HEK293T (cell line): ENCODE measurements at regions not wholly inside any gene's neighbourhood (a gene's known extent, or its start where the extent isn't known, plus 50 kb on each side); places are given as distances from the start of the nearest gene placed in this dataset.

ENCODE experiments used
- CTCF ChIA-PET: fragments of 350-600 bp; formaldehyde crosslinking; extraction: SDS; loops from one replicate; lab custom pipeline; 2021; ENCODE audit warnings: antibody characterized with exemption, inconsistent platforms; lab: Yijun Ruan, JAX
- POLR2A ChIA-PET: fragments of 350-600 bp; formaldehyde crosslinking; extraction: SDS; loops from one replicate; lab custom pipeline; 2020; ENCODE audit warnings: antibody characterized with exemption, inconsistent platforms; lab: Yijun Ruan, JAX
- DNase-seq: peaks from one replicate; pipeline ENCODE4 v3.0.0; 2012; ENCODE audit warnings: mixed read lengths; ENCODE audit errors: extremely low spot score
- ARNT ChIP-seq: fragments of 450-650 bp; IDR thresholded peaks from 2 replicates; pipeline ENCODE4 v1.6.1; 2017; ENCODE audit warnings: mild to moderate bottlenecking
- BHLHE40 ChIP-seq: fragments of 450-650 bp; IDR thresholded peaks from 2 replicates; pipeline ENCODE4 v1.6.1; 2016; ENCODE audit warnings: mild to moderate bottlenecking, moderate library complexity, borderline replicate concordance
- CTBP1 ChIP-seq: fragments of 450-650 bp; IDR thresholded peaks from 2 replicates; pipeline ENCODE4 v1.6.1; 2016; ENCODE audit warnings: borderline replicate concordance
- ELF4 ChIP-seq: fragments of 450-650 bp; IDR thresholded peaks from 2 replicates; pipeline ENCODE4 v1.6.1; 2017; ENCODE audit warnings: antibody characterized with exemption
- FOXA1 ChIP-seq: fragments of 450-650 bp; IDR thresholded peaks from 2 replicates; pipeline ENCODE4 v1.6.1; 2016; ENCODE audit warnings: mild to moderate bottlenecking
- FOXK2 ChIP-seq: fragments of 450-650 bp; IDR thresholded peaks from 2 replicates; pipeline ENCODE4 v1.6.1; 2016; ENCODE audit warnings: mild to moderate bottlenecking
- FOXM1 ChIP-seq: fragments of 450-650 bp; IDR thresholded peaks from 2 replicates; pipeline ENCODE4 v1.6.1; 2017; ENCODE audit warnings: mild to moderate bottlenecking, borderline replicate concordance
- HDGF ChIP-seq: fragments of 450-650 bp; IDR thresholded peaks from 2 replicates; pipeline ENCODE4 v1.6.1; 2017; ENCODE audit warnings: antibody characterized with exemption, borderline replicate concordance
- L3MBTL2 ChIP-seq: fragments of 450-650 bp; conservative IDR thresholded peaks from 2 replicates; pipeline ENCODE4 v1.6.1; 2016; ENCODE audit warnings: mild to moderate bottlenecking
- LEF1 ChIP-seq: fragments of 450-650 bp; IDR thresholded peaks from 2 replicates; pipeline ENCODE4 v1.6.1; 2017; ENCODE audit warnings: mild to moderate bottlenecking, borderline replicate concordance
- NFRKB ChIP-seq: fragments of 450-650 bp; IDR thresholded peaks from 2 replicates; pipeline ENCODE4 v1.6.1; 2016; ENCODE audit warnings: mild to moderate bottlenecking, moderate library complexity
- SP1 ChIP-seq: fragments of 450-650 bp; IDR thresholded peaks from 2 replicates; pipeline ENCODE4 v1.6.1; 2017
- SUZ12 ChIP-seq: fragments of 450-650 bp; IDR thresholded peaks from 2 replicates; pipeline ENCODE4 v1.6.1; 2016; ENCODE audit warnings: mild to moderate bottlenecking
- TARDBP ChIP-seq: fragments of 450-650 bp; IDR thresholded peaks from 2 replicates; pipeline ENCODE4 v1.6.1; 2016
- ZNF384 ChIP-seq: fragments of 450-650 bp; IDR thresholded peaks from 2 replicates; pipeline ENCODE4 v1.6.1; 2016
- TF ChIP-seq, protein P1 (sequence below): fragments of 450-650 bp; IDR thresholded peaks from 2 replicates; pipeline ENCODE4 v1.6.1; 2016

DNA sequence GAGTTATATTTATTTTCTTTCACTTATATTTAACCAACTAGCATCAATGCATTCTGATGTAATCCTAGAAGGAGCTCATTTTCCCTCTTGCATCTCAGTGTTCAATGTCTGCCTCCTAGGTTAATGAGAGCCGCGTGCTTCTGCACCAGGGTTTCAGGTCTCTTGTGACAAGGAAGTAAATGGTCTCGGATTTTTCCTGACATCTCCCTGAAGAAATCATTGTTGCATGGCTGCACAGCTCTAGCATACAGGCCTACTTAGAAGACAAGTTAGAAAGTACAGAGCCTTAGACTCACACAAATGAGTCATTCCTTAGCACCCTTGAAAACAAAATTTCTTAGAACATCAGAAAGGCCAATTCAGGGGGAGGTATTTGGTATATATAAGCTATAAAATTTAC is 57.2 kb upstream of the KLF12 start:
- ChIA-PET POLR2A (interaction anchor here (2.3 kb wide), 1 partner anchor 57 kb away, joined by 8 read pairs; the partner anchor contains the start of gene KLF12), CTCF (no interaction called here)
- DNase-seq: no peak
- TF ChIP-seq L3MBTL2 (peak; percentile 37; the same call in 1 of the 2 replicates), ZNF384 (no peak)

DNA sequence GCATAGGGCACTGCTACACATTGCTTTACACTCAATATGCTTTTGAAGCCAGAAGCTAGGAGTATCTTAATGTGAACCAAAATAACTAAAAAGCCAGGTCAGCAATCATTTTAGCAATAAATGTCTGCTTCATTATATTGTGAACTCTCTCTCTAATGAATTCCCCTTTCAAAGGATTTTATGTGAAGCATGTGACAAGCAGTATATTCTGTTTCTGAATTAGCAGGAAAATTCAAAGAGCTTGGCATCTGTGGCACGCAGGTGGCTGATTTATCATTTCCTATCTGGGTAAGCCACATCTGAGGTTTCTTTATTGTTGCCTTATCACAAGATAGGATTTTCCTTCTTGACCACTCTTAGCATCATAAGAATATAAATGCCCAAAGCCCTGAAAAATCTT is 56.8 kb upstream of the KLF12 start:
- ChIA-PET POLR2A (interaction anchor here (2.3 kb wide), 1 partner anchor 56 kb away, joined by 8 read pairs; the partner anchor contains the start of gene KLF12), CTCF (no interaction called here)
- DNase-seq: no peak
- TF ChIP-seq BHLHE40: no peak
- TF ChIP-seq ARNT: no peak
- no peak for TF ChIP-seq ELF4
- no peak for TF ChIP-seq L3MBTL2
- TF ChIP-seq FOXM1: no peak
- TF ChIP-seq SP1: no peak

DNA sequence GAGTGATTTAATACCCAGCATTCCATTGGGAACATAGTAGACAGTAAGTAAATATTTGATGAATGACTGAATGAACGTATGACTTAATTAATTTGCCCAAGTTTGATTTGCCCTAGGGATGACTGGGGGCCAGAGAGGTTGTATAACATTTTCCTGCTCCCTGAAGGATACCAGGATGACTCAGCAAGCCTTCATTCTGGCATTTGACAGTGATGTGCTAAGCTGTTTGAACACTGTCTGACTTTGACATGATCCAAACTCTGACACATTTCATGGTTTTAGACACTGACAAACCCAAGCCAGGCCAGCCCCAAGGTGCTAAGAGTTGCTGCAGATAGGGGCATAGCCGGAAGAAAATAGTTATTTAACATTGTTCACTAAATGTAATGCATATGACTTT is 53.4 kb upstream of the KLF12 start:
- TF ChIP-seq ZNF384: no peak
- TF ChIP-seq NFRKB: no peak
- TF ChIP-seq ARNT: no peak
- TF ChIP-seq SP1: no peak
- no peak for TF ChIP-seq FOXK2
- no peak for TF ChIP-seq L3MBTL2
- TF ChIP-seq TARDBP: no peak
- TF ChIP-seq FOXA1: no peak
- TF ChIP-seq LEF1: no peak
- TF ChIP-seq SUZ12: no peak
- no peak for TF ChIP-seq FOXM1
- no peak for TF ChIP-seq BHLHE40
- no peak for TF ChIP-seq ELF4
- no peak for TF ChIP-seq HDGF
- TF ChIP-seq, protein P1, sequence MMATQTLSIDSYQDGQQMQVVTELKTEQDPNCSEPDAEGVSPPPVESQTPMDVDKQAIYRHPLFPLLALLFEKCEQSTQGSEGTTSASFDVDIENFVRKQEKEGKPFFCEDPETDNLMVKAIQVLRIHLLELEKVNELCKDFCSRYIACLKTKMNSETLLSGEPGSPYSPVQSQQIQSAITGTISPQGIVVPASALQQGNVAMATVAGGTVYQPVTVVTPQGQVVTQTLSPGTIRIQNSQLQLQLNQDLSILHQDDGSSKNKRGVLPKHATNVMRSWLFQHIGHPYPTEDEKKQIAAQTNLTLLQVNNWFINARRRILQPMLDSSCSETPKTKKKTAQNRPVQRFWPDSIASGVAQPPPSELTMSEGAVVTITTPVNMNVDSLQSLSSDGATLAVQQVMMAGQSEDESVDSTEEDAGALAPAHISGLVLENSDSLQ: no peak
- no peak for TF ChIP-seq CTBP1
- ChIA-PET POLR2A (no interaction called here), CTCF (no interaction called here)
- DNase-seq: no peak

DNA sequence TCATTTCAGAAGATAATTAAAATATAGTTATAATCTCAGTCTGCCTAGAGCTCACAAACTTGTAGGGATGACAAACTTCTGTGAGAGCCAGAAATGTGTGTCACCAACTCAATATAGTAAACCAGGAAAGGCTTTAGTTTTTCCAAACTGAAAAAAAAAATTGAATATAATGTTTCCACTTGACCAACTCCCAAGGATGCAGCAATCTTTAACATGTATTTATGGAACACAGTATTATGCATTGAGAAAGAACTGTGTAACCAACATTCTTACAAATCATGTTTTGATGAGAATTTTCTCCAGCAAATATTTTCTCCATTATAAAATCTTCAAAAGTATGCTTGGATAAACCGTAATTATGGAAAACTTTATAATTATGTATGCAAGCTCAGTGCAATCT is 50.1 kb upstream of the KLF12 start:
- POLR2A ChIA-PET: no interaction called here
- DNase-seq: no peak
- CTCF ChIA-PET: no interaction called here
- TF ChIP-seq TARDBP: no peak
- TF ChIP-seq SUZ12: no peak
- no peak for TF ChIP-seq L3MBTL2
- TF ChIP-seq FOXA1: no peak
- TF ChIP-seq, protein P1: no peak
- no peak for TF ChIP-seq ARNT
- no peak for TF ChIP-seq FOXM1
- TF ChIP-seq NFRKB: no peak
- no peak for TF ChIP-seq ZNF384
- no peak for TF ChIP-seq BHLHE40
- TF ChIP-seq HDGF: no peak
- no peak for TF ChIP-seq SP1
- TF ChIP-seq FOXK2: no peak
